ENCODE measurements at regions not wholly inside any gene's neighbourhood (a gene's known extent, or its start where the extent isn't known, plus 50 kb on each side); places are given as distances from the start of the nearest gene placed in this dataset.

GRCh38 chr4:32488690-32489089 lies 1768.5 kb downstream of the PCDH7 start:
- WGBS, 2 donors: 69 to 70% methylated on average over 1 of the region's 1 CpG
- DNase-seq (no peak), ATAC-seq (ENCODE audit: low FRiP score in 2 of 2) (no peak)
- TF ChIP-seq CTCF (IDR thresholded peaks at IDR 0.05): no peak
- no peak for TF ChIP-seq EP300 (IDR thresholded peaks at IDR 0.05)
- no peak for TF ChIP-seq POLR2A (IDR thresholded peaks at IDR 0.05)
- TF ChIP-seq POLR2AphosphoS5 (IDR thresholded peaks at IDR 0.05): no peak
- H3K27me3 ChIP-seq: no peaks in the 10 kb centered on the region
- H3K4me1 ChIP-seq: no peaks in the 10 kb centered on the region
- H3K27ac ChIP-seq: no peak overlapping the region
- H3K9me3 ChIP-seq: no peaks in the 10 kb centered on the region
- H3K36me3 ChIP-seq: no peaks in the 10 kb centered on the region
- H3K4me3 ChIP-seq: no peak overlapping the region

- no peaks in the 10 kb centered on the region for H3K36me3 ChIP-seq
- H3K27ac ChIP-seq: no peak overlapping the region
- no peaks in the 10 kb centered on the region for H3K4me1 ChIP-seq
- DNase-seq (no peak), ATAC-seq (ENCODE audit: low FRiP score in 2 of 2) (peak in 1 of 2 donors; percentile 96)
- TF ChIP-seq CTCF (IDR thresholded peaks at IDR 0.05): no peak
- H3K9me3 ChIP-seq: no peaks in the 10 kb centered on the region
- 81 to 85% methylated on average over 5 of the region's 5 CpGs for WGBS, 2 donors
- no peak overlapping the region for H3K4me3 ChIP-seq
- H3K27me3 ChIP-seq: no peaks in the 10 kb centered on the region
Observed at GRCh38 chr4:32499171-32499570, 1779.0 kb downstream of the PCDH7 start.

- Histone ChIP-seq H3K4me1 (no peaks in the 10 kb centered on the region), H3K27ac (no peak overlapping the region), H3K27me3 (no peaks in the 10 kb centered on the region), H3K4me3 (no peak overlapping the region), H3K36me3 (no peaks in the 10 kb centered on the region), H3K9me3 (no peaks in the 10 kb centered on the region)
- ATAC-seq (ENCODE audit: low FRiP score in 2 of 2) (no peak), DNase-seq (no peak)
- 90 to 92% methylated on average over 3 of the region's 3 CpGs for WGBS, 2 donors
- TF ChIP-seq CTCF (IDR thresholded peaks at IDR 0.05): no peak
- no peak for TF ChIP-seq POLR2AphosphoS5 (IDR thresholded peaks at IDR 0.05)
- no peak for TF ChIP-seq EP300 (IDR thresholded peaks at IDR 0.05)
- no peak for TF ChIP-seq POLR2A (IDR thresholded peaks at IDR 0.05)
Observed at GRCh38 chr4:32503241-32503640, 1783.1 kb downstream of the PCDH7 start.

GRCh38 chr4:32506067-32506466 lies 1785.9 kb downstream of the PCDH7 start:
- TF ChIP-seq POLR2AphosphoS5 (IDR thresholded peaks at IDR 0.05) (no peak), POLR2A (IDR thresholded peaks at IDR 0.05) (no peak), EP300 (IDR thresholded peaks at IDR 0.05) (no peak), CTCF (IDR thresholded peaks at IDR 0.05) (no peak)
- no peaks in the 10 kb centered on the region for H3K4me1 ChIP-seq
- DNase-seq (no peak), ATAC-seq (ENCODE audit: low FRiP score in 2 of 2) (no peak)
- WGBS, 2 donors: 83 to 86% methylated on average over 2 of the region's 2 CpGs
- no peaks in the 10 kb centered on the region for H3K9me3 ChIP-seq
- H3K4me3 ChIP-seq: no peak overlapping the region
- H3K27me3 ChIP-seq: no peaks in the 10 kb centered on the region
- H3K36me3 ChIP-seq: no peaks in the 10 kb centered on the region
- no peak overlapping the region for H3K27ac ChIP-seq

GRCh38 chr4:32519060-32519459 lies 1798.9 kb downstream of the PCDH7 start:
- Histone ChIP-seq H3K27ac (no peak overlapping the region), H3K27me3 (no peaks in the 10 kb centered on the region), H3K4me3 (no peak overlapping the region), H3K36me3 (no peaks in the 10 kb centered on the region), H3K9me3 (no peaks in the 10 kb centered on the region), H3K4me1 (no peaks in the 10 kb centered on the region)
- no peak for TF ChIP-seq CTCF (IDR thresholded peaks at IDR 0.05)
- TF ChIP-seq EP300 (IDR thresholded peaks at IDR 0.05): no peak
- no peak for TF ChIP-seq POLR2A (IDR thresholded peaks at IDR 0.05)
- no peak for TF ChIP-seq POLR2AphosphoS5 (IDR thresholded peaks at IDR 0.05)
- no peak for DNase-seq
- ATAC-seq (ENCODE audit: low FRiP score in 2 of 2): peak in 1 of 2 donors; percentile 68
- 63 to 66% methylated on average over 6 of the region's 6 CpGs for WGBS, 2 donors
